Stimulated activated CD8-positive, alpha-beta memory T cell treated with anti-CD3 and anti-CD28 coated beads, Interleukin-7, amount 100 ng/mL, for 48 hours (primary cell): ENCODE measurements at regions not wholly inside any gene's neighbourhood (a gene's known extent, or its start where the extent isn't known, plus 50 kb on each side); places are given as distances from the start of the nearest gene placed in this dataset.
"Not testable (repeated sequence)": the region's sequence is repeated elsewhere in the genome, so short reads cannot be mapped to it uniquely, and the experiment has no call there.

Experiments used
- DNase-seq, 2 donors: peaks; one replicate each; pipeline ENCODE4 v3.0.0-alpha.2; 2020; ENCODE audit warnings: low read depth in 1 of 2; ENCODE audit errors: extremely low read depth in 1 of 2

DNA sequence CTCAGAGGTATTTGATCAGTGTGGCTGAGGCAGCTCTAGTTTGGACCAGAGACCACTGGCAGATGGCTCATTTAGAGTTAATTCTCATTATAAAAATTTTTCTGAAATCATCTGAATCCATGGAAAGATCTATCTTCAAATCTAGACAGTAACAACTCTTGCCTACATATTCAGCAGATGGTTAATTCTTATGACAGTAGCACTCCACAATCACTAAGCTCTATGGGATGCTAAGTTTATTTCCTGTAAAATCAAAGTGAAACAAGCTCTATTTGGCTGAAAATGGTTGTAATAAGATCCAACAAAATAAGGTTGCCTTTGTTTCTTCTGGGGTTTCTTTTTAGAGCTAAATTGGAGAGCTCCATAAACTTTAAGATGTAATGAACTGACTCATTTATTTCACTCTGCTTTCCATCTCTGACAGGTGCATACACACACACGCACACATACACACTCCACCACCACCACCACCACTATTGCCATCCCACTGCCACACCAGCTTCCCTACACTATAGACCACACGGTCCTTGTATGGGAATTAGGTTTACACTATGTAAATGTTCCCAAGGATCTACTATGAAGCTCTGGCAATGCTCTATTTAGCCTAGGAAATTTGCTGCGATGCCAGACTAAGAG is 293.1 kb downstream of the RPAP3 start:
- DNase-seq = no peak

GRCh38 chr12:47411966-47412365 is 293.9 kb downstream of the RPAP3 start:
- DNase-seq = no peak

- DNase-seq = no peak
These were observed 295.0 kb downstream of the RPAP3 start for GRCh38 chr12:47410862-47411261.

GRCh38 chr12:47410383-47410782 is 295.4 kb downstream of the RPAP3 start:
- DNase-seq = no peak

GRCh38 chr12:47409310-47409987 is 296.4 kb downstream of the RPAP3 start:
- no peak for DNase-seq

- DNase-seq = no peak
These were observed 297.5 kb downstream of the RPAP3 start for GRCh38 chr12:47408171-47408871.

DNA sequence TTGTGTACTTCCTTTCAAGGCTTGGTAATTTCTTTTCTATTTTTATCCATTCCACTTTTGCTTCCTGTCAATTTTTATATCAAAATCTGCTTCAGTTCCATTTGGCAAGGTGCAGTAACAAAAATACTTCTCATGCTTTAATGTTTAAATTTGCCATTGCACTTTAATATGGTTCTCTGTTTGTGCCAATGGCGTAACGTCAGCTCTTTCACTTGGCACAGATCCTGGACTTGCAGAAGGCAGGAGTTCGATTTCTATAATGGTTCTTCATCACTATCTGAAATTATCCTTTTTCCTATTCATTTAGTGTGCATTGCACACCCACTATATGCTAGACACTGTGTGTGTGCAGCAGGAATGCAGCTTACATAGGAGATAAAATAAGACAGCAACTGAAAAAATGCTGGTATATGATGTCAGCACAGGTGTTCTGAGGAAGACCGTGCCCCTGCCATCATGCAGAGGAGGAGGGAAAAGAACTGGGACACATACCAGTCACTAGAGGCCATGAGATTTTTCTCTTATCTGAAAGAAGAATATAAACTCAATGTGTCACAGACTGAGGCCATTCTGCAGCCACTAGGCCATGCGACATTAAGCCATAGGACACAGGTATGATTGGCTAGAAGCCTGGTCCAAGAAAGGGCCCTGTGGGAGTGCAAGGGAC is 298.2 kb downstream of the RPAP3 start:
- DNase-seq = no peak

DNA sequence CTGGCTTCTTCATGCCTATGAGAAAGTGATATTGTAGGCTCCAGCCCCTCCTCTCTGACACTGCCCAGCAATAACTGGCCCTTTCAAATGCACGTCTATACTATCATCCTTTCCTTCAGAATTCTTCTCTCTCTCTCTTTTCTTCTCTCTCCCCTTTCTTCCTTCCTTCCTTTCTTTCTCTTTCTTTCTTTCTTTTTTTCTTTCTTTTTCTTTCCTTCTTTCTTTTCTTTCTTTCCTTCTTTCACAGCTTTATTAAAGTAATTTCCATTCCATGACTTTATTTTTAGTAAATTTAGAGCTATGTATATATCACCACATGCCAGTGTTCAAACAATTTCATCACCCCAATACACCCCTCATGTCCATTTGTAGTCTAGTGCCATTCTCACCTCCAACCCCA is 302.1 kb downstream of the RPAP3 start:
- no peak for DNase-seq

DNA sequence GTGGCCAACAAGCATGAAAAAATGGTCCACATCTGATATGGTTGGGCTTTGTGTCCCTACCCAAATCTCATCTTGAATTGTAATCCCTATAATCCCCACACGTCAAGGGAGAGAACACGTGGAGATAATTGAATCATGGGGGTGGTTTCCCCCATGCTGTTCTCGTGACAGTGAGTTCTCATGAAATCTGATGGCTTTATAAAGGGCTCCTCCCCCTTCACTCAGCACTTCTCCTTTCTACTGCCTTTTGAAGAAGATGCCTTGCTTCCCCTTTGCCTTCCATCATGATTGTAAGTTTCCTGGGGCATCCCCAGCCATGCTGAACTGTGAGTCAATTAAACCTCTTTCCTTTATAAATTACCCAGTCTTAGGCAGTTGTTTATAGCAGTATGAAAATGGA is 304.6 kb downstream of the RPAP3 start:
- not testable (repeated sequence) for DNase-seq

- DNase-seq = no peak
These were observed 305.6 kb downstream of the RPAP3 start for GRCh38 chr12:47400266-47400665.

GRCh38 chr12:47397664-47398281 is 308.1 kb downstream of the RPAP3 start:
- no peak for DNase-seq

DNA sequence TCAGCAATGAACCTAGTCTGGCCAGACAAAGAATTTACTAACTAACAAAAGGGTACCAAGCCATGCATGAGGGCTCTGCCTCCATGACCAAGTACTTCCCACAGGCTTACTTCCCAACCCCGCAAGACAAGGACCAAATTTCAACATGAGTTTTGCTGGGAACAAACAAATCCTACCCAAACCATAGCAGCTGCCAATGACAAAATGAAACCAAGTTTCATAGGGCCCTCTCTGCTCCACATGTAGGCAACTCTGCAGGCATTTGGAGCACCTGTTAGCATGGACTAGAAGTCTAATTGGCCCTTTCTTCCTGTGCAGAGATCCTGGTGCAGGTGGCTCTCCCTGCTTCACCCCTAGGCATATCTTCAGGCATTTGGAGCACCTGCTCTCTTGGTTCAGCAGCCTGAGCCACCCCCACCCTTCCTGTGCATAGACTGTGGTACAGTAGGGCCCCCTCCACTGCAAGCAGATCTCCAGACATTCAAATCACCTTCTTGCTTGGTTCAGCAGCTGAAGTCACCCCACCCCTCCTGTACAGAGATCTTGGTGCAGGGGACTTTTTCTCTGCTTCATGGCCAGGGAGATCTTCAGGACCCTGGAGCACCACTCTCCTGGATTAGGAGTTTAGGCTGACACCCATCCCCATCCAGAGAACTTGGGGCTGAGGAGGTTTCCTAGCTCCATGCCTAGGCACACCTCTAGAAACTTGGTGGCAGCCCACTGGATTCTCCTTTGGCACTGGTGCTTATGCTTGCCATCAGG is 308.7 kb downstream of the RPAP3 start:
- DNase-seq = no peak

DNA sequence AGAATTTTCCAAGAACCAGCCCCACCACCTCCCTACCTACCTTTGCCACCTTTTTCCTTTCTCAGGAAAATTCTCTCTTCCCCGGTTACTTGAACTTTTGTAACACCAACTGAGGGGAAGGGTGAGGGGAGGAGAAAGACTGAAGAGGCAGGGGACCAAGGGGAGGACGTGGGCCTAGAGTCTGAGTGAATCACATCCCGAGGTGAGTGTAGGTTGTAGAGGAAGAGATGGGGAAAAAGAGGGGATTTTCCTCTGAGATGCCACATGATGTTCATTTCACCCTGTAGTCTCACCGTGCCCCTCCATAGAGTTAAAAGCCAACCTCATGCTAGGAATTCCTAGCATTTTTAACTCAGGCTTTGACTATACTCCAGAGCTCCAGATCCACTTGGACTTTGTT is 311.8 kb downstream of the RPAP3 start:
- DNase-seq = no peak

DNA sequence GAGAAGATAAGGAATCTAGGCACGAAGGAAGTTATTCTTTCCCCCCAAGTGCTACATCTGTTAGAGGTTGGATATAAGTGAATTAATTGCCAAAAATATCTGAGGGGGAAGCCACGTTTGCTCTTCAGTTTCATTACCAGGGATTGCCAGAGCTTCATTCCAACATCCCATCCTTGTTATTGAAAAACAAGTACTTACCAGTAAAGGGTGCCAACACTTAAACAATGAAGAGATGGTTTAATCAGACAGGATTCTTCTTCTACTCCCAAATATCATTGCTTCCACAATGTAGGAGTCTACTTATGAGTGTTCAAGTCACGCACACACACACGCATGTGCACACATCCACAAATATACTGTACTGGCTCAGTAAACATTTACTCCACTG is 312.4 kb downstream of the RPAP3 start:
- DNase-seq = no peak

GRCh38 chr12:47391566-47391965 is 311.8 kb upstream of the AMIGO2 start:
- DNase-seq = peak; percentile 55 to 79

- DNase-seq = no peak
These were observed 309.0 kb upstream of the AMIGO2 start for GRCh38 chr12:47388712-47389111.

GRCh38 chr12:47387994-47388393 is 308.2 kb upstream of the AMIGO2 start:
- no peak for DNase-seq

GRCh38 chr12:47385653-47386052 is 305.9 kb upstream of the AMIGO2 start:
- DNase-seq = no peak

DNA sequence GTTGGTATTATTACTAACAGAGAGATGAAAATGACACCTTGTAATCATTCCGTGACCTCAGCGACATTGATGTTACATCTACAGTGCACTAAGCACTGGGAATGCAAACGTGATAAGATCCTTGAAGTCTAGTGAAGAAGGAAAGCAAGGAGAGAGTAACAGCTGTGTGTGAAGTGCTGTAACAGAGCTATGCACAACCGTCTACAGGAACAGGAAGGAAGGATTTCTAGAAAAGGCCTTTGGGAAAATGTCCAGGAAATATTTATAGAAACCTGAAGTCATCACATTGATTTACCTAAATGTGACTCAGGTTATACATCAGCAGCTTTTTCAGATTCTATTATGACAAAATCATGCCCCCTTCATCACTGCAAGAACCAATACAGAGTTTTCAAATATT is 304.2 kb upstream of the AMIGO2 start:
- DNase-seq = no peak

GRCh38 chr12:47382305-47382704 is 302.5 kb upstream of the AMIGO2 start:
- no peak for DNase-seq

GRCh38 chr12:47378907-47379306 is 299.1 kb upstream of the AMIGO2 start:
- no peak for DNase-seq
